OCI-LY7 (cell line): ENCODE measurements at regions not wholly inside any gene's neighbourhood (a gene's known extent, or its start where the extent isn't known, plus 50 kb on each side); places are given as distances from the start of the nearest gene placed in this dataset.

Source experiments
- EZH2phosphoT487 ChIP-seq: fragments of 200-600 bp; sonication (generic); IDR thresholded peaks from 2 replicates; pipeline ENCODE4 v1.6.1; 2018; ENCODE audit warnings: low read depth, borderline replicate concordance, mild to moderate bottlenecking, mixed run types, antibody characterized with exemption, low read length, moderate library complexity, mixed read lengths
- TF ChIP-seq, protein P1 (sequence below): fragments of 200-600 bp; sonication (generic); conservative IDR thresholded peaks from 2 replicates; pipeline ENCODE4 v1.5.1; 2014; ENCODE audit warnings: mild to moderate bottlenecking, antibody characterized with exemption, low read length, moderate library complexity, mixed read lengths

DNA sequence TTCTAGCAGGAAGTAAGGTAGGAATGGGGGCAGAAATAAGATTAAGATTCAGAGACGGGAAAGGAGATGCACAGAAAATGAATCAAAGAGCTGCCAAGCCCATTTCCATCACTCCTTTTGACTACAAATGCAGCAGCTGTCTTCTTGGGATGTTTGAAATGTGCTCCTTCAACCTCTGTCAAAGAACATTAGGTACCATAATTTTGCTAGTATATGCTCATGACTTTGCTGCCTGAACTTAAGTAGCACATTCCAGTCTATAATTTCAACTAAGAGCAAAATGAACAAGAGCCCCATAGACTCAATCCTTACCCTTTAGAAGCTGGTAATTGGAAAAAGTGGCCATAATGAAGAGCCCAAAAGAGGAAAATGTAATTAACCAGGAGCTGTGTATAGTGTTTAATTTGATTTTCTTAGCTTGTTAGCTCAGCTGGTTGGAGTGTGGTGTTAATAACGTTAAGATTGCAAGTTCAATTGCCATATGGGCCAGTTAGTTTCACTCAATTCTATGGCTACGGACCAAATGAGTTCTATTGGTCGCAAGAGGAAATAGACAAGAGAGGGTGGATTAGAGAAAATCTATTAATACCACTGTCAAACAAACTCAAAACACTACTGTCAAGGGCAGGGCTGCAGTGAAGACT lies 349.9 kb downstream of the ZBBX start:
- no peak for TF ChIP-seq EZH2phosphoT487
- TF ChIP-seq, protein P1, sequence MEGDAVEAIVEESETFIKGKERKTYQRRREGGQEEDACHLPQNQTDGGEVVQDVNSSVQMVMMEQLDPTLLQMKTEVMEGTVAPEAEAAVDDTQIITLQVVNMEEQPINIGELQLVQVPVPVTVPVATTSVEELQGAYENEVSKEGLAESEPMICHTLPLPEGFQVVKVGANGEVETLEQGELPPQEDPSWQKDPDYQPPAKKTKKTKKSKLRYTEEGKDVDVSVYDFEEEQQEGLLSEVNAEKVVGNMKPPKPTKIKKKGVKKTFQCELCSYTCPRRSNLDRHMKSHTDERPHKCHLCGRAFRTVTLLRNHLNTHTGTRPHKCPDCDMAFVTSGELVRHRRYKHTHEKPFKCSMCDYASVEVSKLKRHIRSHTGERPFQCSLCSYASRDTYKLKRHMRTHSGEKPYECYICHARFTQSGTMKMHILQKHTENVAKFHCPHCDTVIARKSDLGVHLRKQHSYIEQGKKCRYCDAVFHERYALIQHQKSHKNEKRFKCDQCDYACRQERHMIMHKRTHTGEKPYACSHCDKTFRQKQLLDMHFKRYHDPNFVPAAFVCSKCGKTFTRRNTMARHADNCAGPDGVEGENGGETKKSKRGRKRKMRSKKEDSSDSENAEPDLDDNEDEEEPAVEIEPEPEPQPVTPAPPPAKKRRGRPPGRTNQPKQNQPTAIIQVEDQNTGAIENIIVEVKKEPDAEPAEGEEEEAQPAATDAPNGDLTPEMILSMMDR = no peak
